ENCODE measurements at regions not wholly inside any gene's neighbourhood (a gene's known extent, or its start where the extent isn't known, plus 50 kb on each side); places are given as distances from the start of the nearest gene placed in this dataset.

- Histone ChIP-seq H3K23ac (ENCODE audit: insufficient read length, low read depth, low read length) (no peak overlapping the region), H3K18ac (ENCODE audit: insufficient read length, low read depth, low read length) (no peak overlapping the region), H3K27ac (ENCODE audit: insufficient read length, low read depth, low read length) (no peak overlapping the region), H2BK12ac (ENCODE audit: insufficient read length, low read depth, low read length) (no peak overlapping the region), H3K79me1 (ENCODE audit: insufficient read depth, low read depth, low read length, poor library complexity, severe bottlenecking) (no peaks in the 10 kb centered on the region), H2AK5ac (ENCODE audit: insufficient read length, low read length) (no peak overlapping the region), H2BK120ac (ENCODE audit: low read depth, low read length, poor library complexity, severe bottlenecking) (no peak overlapping the region), H3K27me3 (ENCODE audit: insufficient read depth, low read length) (no peaks in the 10 kb centered on the region), H3K56ac (ENCODE audit: insufficient read length, low read depth, low read length) (no peak overlapping the region), H2AFZ (ENCODE audit: low read length) (no peak overlapping the region), H3K79me2 (ENCODE audit: insufficient read depth, low read length) (no peaks in the 10 kb centered on the region), H2BK20ac (ENCODE audit: low read depth, low read length, poor library complexity, severe bottlenecking) (no peak overlapping the region), H3K4me2 (ENCODE audit: insufficient read depth, insufficient read length, low read length) (no peak overlapping the region), H3K14ac (ENCODE audit: insufficient read depth, low read length) (no peak overlapping the region), H3K9me3 (ENCODE audit: control insufficient read depth, low read depth, low read length) (no peaks in the 10 kb centered on the region), H2BK15ac (ENCODE audit: low read depth, low read length) (no peak overlapping the region), H3K4me1 (ENCODE audit: insufficient read depth, low read length) (no peaks in the 10 kb centered on the region), H4K20me1 (ENCODE audit: control insufficient read depth, insufficient read depth, insufficient read length) (no peaks in the 10 kb centered on the region), H4K91ac (ENCODE audit: insufficient read length, low read depth, low read length) (no peak overlapping the region), H4K8ac (replicated peaks; ENCODE audit: insufficient read length, low read depth, low read length) (no peak overlapping the region), H3T11ph (ENCODE audit: low read length) (no peak overlapping the region), H2BK5ac (ENCODE audit: insufficient read length, low read length) (no peak overlapping the region), H4K5ac (ENCODE audit: insufficient read length, low read depth, low read length) (no peak overlapping the region), H3K9ac (ENCODE audit: extremely low read depth, insufficient read length, low read length) (no peak overlapping the region), H3K23me2 (ENCODE audit: insufficient read length, low read depth, low read length, poor library complexity, severe bottlenecking) (no peaks in the 10 kb centered on the region), H3K4ac (ENCODE audit: low read depth, low read length) (no peak overlapping the region)
- WGBS (ENCODE audit: extremely low coverage, insufficient read length, low lambda C conversion rate) = no CpG with 5 or more reads among the region's 1 CpG
- peaks cover 2 to 5% of the 10 kb centered on the region in 2 experiments; a peak in 2 of 4 replicates for H3K4me1 Mint-ChIP-seq
- no peak for DNase-seq
- no peaks in the 10 kb centered on the region; the same call in 1 of the 2 replicates for H3K27me3 Mint-ChIP-seq (ENCODE audit: low read depth)
- no peak for TF ChIP-seq CTCF (conservative IDR thresholded peaks at IDR 0.05)
- no peaks in the 10 kb centered on the region for H3K36me3 Mint-ChIP-seq (ENCODE audit: insufficient read depth in 1 of 3, low read depth in 3 of 3)
- no peak overlapping the region; a peak in 1 of 5 replicates for H3K4me3 Mint-ChIP-seq
- H3K27ac Mint-ChIP-seq = no peak overlapping the region
- H3K9me3 Mint-ChIP-seq = no peaks in the 10 kb centered on the region
Observed at GRCh38 chr10:112092519-112092918, 91.0 kb downstream of the GPAM start.
